K562 (cell line): ENCODE measurements at regions not wholly inside any gene's neighbourhood (a gene's known extent, or its start where the extent isn't known, plus 50 kb on each side); places are given as distances from the start of the nearest gene placed in this dataset.

Source experiments
- ARNT ChIP-seq, 2 experiments: fragments of 450-650 bp; IDR thresholded peaks; 2 replicates each; pipeline ENCODE4 v1.6.1; 2016; ENCODE audit warnings: mild to moderate bottlenecking in 1 of 2
- ATF1 ChIP-seq, 2 experiments: fragments of 450-650 bp in 1 of 2; IDR thresholded peaks; 2 replicates each; pipeline ENCODE4 v1.6.1; 2016; ENCODE audit warnings: missing compliant biosample characterization in 1 of 2, missing genetic modification characterization in 1 of 2
- BACH1 ChIP-seq: fragments of 200-800 bp; sonication (Bioruptor generic); IDR thresholded peaks from 2 replicates; pipeline ENCODE4 v1.6.1; 2016; ENCODE audit warnings: missing genetic modification characterization, missing compliant biosample characterization
- FOXK2 ChIP-seq, 2 experiments: fragments of 450-650 bp; IDR thresholded peaks in 1 of 2; conservative IDR thresholded peaks in 1 of 2; 2 replicates each; pipeline ENCODE4 v1.6.1; 2016; ENCODE audit warnings: low read depth in 2 of 2, mild to moderate bottlenecking in 1 of 2
- HSF4 ChIP-seq: fragments of 250-450 bp; sonication (Bioruptor Pico); IDR thresholded peaks from 2 replicates; pipeline ENCODE4 v2.1.2; 2022; ENCODE audit warnings: mild to moderate bottlenecking, moderate library complexity, borderline replicate concordance
- KLF16 ChIP-seq: IDR thresholded peaks from 2 replicates; pipeline ENCODE4 v1.6.1; 2016; ENCODE audit warnings: antibody characterized with exemption
- MXI1 ChIP-seq: IDR thresholded peaks from 2 replicates; pipeline ENCODE4 v1.6.1; 2011; ENCODE audit warnings: low read depth, mild to moderate bottlenecking, improper control_type of control experiment, low read length
- STAT5A ChIP-seq: IDR thresholded peaks from 2 replicates; pipeline ENCODE4 v1.6.1; 2012; ENCODE audit warnings: low read length, inconsistent platforms, borderline replicate concordance
- TRIM24 ChIP-seq, 2 experiments: fragments of 450-650 bp; IDR thresholded peaks; 2 replicates each; pipeline ENCODE4 v1.6.1; 2016
- ZBTB8A ChIP-seq: fragments of 450-650 bp; IDR thresholded peaks from 2 replicates; pipeline ENCODE4 v1.6.1; 2018; ENCODE audit warnings: mild to moderate bottlenecking, moderate library complexity; ENCODE audit not compliant: partially characterized antibody
- TF ChIP-seq, protein P1 (sequence below): sonication (generic); formaldehyde crosslinking; IDR thresholded peaks from 2 replicates; pipeline ENCODE4 v1.8.1; 2022; ENCODE audit warnings: missing genetic modification reagents
- TF ChIP-seq, protein P2 (sequence below): fragments of 450-650 bp; IDR thresholded peaks from 2 replicates; pipeline ENCODE4 v1.6.1; 2016; ENCODE audit warnings: antibody characterized with exemption

DNA sequence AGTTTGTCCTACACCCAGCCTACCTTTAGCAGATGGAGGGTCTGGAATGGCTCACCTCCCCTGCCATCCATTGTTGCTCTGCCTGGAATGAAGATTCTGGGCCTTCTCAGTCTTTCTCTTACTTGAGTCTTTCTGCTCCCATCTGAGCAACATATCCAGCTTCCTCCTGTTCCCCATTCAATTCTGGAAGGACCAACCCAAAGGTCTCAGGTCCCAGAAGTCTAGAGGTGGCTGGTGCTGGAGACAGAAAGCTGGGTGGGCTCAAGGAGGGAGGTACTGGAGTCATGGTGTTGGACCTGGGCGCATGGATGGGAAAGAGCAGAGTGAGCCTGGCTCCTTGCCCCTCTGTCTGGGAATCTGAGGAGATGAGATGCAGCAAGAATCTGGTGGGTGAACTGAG, 93.5 kb upstream of the SIX3 start (continued):
- TF ChIP-seq, protein P1, sequence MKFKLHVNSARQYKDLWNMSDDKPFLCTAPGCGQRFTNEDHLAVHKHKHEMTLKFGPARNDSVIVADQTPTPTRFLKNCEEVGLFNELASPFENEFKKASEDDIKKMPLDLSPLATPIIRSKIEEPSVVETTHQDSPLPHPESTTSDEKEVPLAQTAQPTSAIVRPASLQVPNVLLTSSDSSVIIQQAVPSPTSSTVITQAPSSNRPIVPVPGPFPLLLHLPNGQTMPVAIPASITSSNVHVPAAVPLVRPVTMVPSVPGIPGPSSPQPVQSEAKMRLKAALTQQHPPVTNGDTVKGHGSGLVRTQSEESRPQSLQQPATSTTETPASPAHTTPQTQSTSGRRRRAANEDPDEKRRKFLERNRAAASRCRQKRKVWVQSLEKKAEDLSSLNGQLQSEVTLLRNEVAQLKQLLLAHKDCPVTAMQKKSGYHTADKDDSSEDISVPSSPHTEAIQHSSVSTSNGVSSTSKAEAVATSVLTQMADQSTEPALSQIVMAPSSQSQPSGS (CRISPR knock-in tag): no peak
- TF ChIP-seq MXI1 (no peak), ARNT (IDR thresholded peaks at IDR 0.05) (no peak), KLF16 (no peak), ATF1 (CRISPR knock-in tag; IDR thresholded peaks at IDR 0.05) (no peak), ATF1 (tag; IDR thresholded peaks at IDR 0.05) (no peak), HSF4 (CRISPR knock-in tag) (no peak), TRIM24 (IDR thresholded peaks at IDR 0.05) (no peak), BACH1 (tag) (no peak), FOXK2 (conservative IDR thresholded peaks at IDR 0.05 in 1 of 2, IDR thresholded peaks at IDR 0.05 in 1 of 2; ENCODE audit: low read depth in 2 of 2) (no peak), ZBTB8A (no peak), STAT5A (no peak)
- TF ChIP-seq, protein P2, sequence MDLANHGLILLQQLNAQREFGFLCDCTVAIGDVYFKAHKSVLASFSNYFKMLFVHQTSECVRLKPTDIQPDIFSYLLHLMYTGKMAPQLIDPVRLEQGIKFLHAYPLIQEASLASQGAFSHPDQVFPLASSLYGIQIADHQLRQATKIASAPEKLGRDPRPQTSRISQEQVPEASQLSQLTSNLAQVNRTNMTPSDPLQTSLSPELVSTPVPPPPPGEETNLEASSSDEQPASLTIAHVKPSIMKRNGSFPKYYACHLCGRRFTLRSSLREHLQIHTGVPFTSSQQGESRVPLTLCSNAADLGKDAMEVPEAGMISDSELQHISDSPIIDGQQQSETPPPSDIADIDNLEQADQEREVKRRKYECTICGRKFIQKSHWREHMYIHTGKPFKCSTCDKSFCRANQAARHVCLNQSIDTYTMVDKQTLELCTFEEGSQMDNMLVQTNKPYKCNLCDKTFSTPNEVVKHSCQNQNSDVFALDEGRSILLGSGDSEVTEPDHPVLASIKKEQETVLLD: no peak
